Smooth muscle cell (in vitro differentiated cells): ENCODE measurements at regions not wholly inside any gene's neighbourhood (a gene's known extent, or its start where the extent isn't known, plus 50 kb on each side); places are given as distances from the start of the nearest gene placed in this dataset.

ENCODE experiments used
- DNase-seq: peaks from one replicate; lab custom pipeline; 2025; ENCODE audit not compliant: unreplicated experiment; lab: John Stamatoyannopoulos, UW
- H2AFZ ChIP-seq: fragments of 200-600 bp; sonication (generic); 2 replicates; pipeline ENCODE4 v1.6.0; 2016; ENCODE audit warnings: antibody characterized with exemption, low read depth, mild to moderate bottlenecking
- H3F3A ChIP-seq: fragments of 200-600 bp; sonication (generic); 2 replicates; pipeline ENCODE4 v1.6.0; 2017; ENCODE audit warnings: antibody characterized with exemption, low read depth
- H3K27ac ChIP-seq: fragments of 200-600 bp; sonication (generic); 2 replicates; pipeline ENCODE4 v1.5.1; 2016; ENCODE audit warnings: low read depth, mild to moderate bottlenecking
- H3K27me3 ChIP-seq: fragments of 200-600 bp; sonication (generic); 2 replicates; pipeline ENCODE4 v1.6.1; 2016; ENCODE audit warnings: low read depth, mild to moderate bottlenecking
- H3K36me3 ChIP-seq: fragments of 200-600 bp; sonication (generic); 2 replicates; pipeline ENCODE4 v1.5.1; 2016; ENCODE audit warnings: low read depth
- H3K4me1 ChIP-seq: fragments of 200-600 bp; sonication (generic); 2 replicates; pipeline ENCODE4 v1.5.1; 2016; ENCODE audit warnings: low read depth
- H3K4me2 ChIP-seq: fragments of 200-600 bp; sonication (generic); 2 replicates; pipeline ENCODE4 v1.6.0; 2016; ENCODE audit warnings: mild to moderate bottlenecking
- H3K4me3 ChIP-seq: fragments of 200-600 bp; sonication (generic); 2 replicates; pipeline ENCODE4 v1.5.1; 2016; ENCODE audit warnings: mild to moderate bottlenecking
- H3K79me2 ChIP-seq: fragments of 200-600 bp; sonication (generic); 2 replicates; pipeline ENCODE4 v1.6.0; 2016; ENCODE audit warnings: low read depth, mild to moderate bottlenecking
- H3K9ac ChIP-seq: fragments of 200-600 bp; sonication (generic); 2 replicates; pipeline ENCODE4 v1.6.0; 2016; ENCODE audit warnings: low read depth
- H3K9me3 ChIP-seq: fragments of 200-600 bp; sonication (generic); replicated peaks from 2 replicates; pipeline ENCODE4 v1.5.1; 2016; ENCODE audit warnings: low read depth
- H4K20me1 ChIP-seq: fragments of 200-600 bp; sonication (generic); 2 replicates; pipeline ENCODE4 v1.6.0; 2016; ENCODE audit warnings: low read depth
- WGBS: methylation state at CpG from one replicate; pipeline ENCODE4 v1.1.7; 2016; ENCODE audit warnings: low lambda C conversion rate; 5-methylcytosine and 5-hydroxymethylcytosine counted together
- TF ChIP-seq, protein P1 (sequence below): fragments of 200-600 bp; sonication (generic); IDR thresholded peaks from 2 replicates; pipeline ENCODE4 v1.5.1; 2017; ENCODE audit warnings: borderline replicate concordance, mild to moderate bottlenecking, antibody characterized with exemption; ENCODE audit not compliant: insufficient read depth, poor library complexity, severe bottlenecking

DNA sequence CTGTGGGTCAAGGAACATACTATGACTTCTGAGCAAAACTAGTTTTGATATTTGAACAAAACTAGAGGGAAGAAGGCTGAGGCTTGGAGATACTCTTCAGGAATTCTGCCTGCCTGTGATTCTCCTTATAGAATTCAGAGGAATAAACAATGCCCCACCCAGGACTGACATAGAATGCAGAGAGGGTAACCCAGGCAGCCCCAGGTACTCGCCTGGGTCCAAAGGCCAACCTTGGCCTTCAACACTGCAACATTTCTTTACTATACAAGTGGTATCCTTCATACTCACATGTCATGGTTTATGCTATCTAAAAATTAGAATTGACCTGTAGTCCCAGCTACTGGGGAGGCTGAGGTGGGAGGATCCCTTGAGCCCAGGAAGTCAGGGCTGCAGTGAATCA is 217.0 kb upstream of the FOXN3 start:
- H3K4me1 ChIP-seq: peaks cover 16% of the 10 kb centered on the region
- H3K27me3 ChIP-seq: no peaks in the 10 kb centered on the region
- H2AFZ ChIP-seq: no peak overlapping the region
- TF ChIP-seq, protein P1, sequence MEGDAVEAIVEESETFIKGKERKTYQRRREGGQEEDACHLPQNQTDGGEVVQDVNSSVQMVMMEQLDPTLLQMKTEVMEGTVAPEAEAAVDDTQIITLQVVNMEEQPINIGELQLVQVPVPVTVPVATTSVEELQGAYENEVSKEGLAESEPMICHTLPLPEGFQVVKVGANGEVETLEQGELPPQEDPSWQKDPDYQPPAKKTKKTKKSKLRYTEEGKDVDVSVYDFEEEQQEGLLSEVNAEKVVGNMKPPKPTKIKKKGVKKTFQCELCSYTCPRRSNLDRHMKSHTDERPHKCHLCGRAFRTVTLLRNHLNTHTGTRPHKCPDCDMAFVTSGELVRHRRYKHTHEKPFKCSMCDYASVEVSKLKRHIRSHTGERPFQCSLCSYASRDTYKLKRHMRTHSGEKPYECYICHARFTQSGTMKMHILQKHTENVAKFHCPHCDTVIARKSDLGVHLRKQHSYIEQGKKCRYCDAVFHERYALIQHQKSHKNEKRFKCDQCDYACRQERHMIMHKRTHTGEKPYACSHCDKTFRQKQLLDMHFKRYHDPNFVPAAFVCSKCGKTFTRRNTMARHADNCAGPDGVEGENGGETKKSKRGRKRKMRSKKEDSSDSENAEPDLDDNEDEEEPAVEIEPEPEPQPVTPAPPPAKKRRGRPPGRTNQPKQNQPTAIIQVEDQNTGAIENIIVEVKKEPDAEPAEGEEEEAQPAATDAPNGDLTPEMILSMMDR: no peak
- H3K9ac ChIP-seq: no peak overlapping the region
- H4K20me1 ChIP-seq: no peaks in the 10 kb centered on the region
- no peak overlapping the region for H3K4me2 ChIP-seq
- H3K36me3 ChIP-seq: no peaks in the 10 kb centered on the region
- H3K4me3 ChIP-seq: no peak overlapping the region
- no peaks in the 10 kb centered on the region for H3K79me2 ChIP-seq
- no peaks in the 10 kb centered on the region for H3K9me3 ChIP-seq
- 100% methylated on average over 1 of the region's 1 CpG for WGBS
- no peaks in the 10 kb centered on the region for H3F3A ChIP-seq
- DNase-seq: no peak
- H3K27ac ChIP-seq: no peak overlapping the region

- TF ChIP-seq, protein P1: no peak
- no peak for DNase-seq
- H3K27ac ChIP-seq: peak overlapping the region; percentile 76
These were observed 213.2 kb upstream of the FOXN3 start for GRCh38 chr14:89630101-89630829.

DNA sequence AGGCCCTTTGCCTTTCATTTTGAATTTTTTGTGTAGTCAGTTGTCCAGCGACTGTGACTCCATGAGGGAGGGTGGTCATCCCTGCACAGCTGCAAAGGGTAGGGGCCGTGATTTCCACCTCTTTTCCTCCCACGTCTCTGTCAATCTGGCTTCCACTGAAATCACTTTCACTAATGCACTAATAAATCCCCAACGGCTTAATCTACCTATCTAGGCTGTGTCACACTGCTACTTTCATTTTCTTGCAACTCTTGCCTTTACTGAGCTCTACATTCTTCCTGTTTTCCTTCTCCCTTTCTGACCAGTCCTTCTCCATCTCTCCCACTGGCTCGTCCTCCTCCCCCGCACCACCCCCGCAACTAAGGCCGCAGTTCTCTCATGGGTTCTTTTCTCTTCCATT is 212.3 kb upstream of the FOXN3 start:
- TF ChIP-seq, protein P1: no peak
- Histone ChIP-seq H3K27ac (no peak overlapping the region), H2AFZ (no peak overlapping the region), H3K9ac (no peak overlapping the region), H3K79me2 (no peaks in the 10 kb centered on the region), H3K4me1 (peaks cover 16% of the 10 kb centered on the region), H3K36me3 (no peaks in the 10 kb centered on the region), H3K9me3 (no peaks in the 10 kb centered on the region), H3K4me3 (no peak overlapping the region), H3K27me3 (no peaks in the 10 kb centered on the region), H3F3A (no peaks in the 10 kb centered on the region), H4K20me1 (no peaks in the 10 kb centered on the region), H3K4me2 (no peak overlapping the region)
- 79% methylated on average over 8 of the region's 8 CpGs for WGBS
- no peak for DNase-seq

More at GRCh38 chr14:89630101-89630829, 213.2 kb upstream of the FOXN3 start:
- Histone ChIP-seq H3K27me3 (no peaks in the 10 kb centered on the region), H2AFZ (no peak overlapping the region), H3K4me3 (no peak overlapping the region), H4K20me1 (no peaks in the 10 kb centered on the region), H3K4me1 (peaks cover 16% of the 10 kb centered on the region), H3K36me3 (no peaks in the 10 kb centered on the region), H3K9ac (no peak overlapping the region), H3K79me2 (no peaks in the 10 kb centered on the region), H3K9me3 (no peaks in the 10 kb centered on the region), H3K4me2 (no peak overlapping the region), H3F3A (no peaks in the 10 kb centered on the region)
- WGBS: 73% methylated on average over 7 of the region's 7 CpGs

DNA sequence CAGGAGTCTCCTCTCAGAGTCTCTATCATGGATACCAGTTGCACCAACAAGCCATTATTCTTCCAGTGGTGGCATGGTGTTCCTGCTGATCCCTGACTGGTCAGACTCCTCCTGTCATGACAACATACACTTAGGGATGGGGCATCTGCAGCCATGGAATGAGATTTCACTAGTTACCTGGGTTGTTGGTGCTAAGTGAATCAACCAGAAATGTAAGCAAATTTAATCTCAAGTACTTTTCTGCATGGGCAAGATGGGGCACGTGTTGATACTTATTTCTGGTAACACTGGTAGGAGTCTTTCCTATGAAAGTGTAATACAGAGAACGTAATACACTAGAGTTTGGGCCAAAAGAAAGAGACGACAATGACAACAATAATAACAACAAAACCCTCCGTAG is 211.5 kb upstream of the FOXN3 start:
- H3K9me3 ChIP-seq: no peaks in the 10 kb centered on the region
- H3K4me3 ChIP-seq: no peak overlapping the region
- no peaks in the 10 kb centered on the region for H4K20me1 ChIP-seq
- H3K4me2 ChIP-seq: no peak overlapping the region
- no peaks in the 10 kb centered on the region for H3F3A ChIP-seq
- H3K36me3 ChIP-seq: no peaks in the 10 kb centered on the region
- TF ChIP-seq, protein P1: no peak
- no peaks in the 10 kb centered on the region for H3K79me2 ChIP-seq
- H3K27ac ChIP-seq: no peak overlapping the region
- peaks cover 16% of the 10 kb centered on the region for H3K4me1 ChIP-seq
- 96% methylated on average over 4 of the region's 4 CpGs for WGBS
- DNase-seq: no peak
- H3K27me3 ChIP-seq: no peaks in the 10 kb centered on the region
- no peak overlapping the region for H2AFZ ChIP-seq
- H3K9ac ChIP-seq: no peak overlapping the region
